ENCODE measurements at regions not wholly inside any gene's neighbourhood (a gene's known extent, or its start where the extent isn't known, plus 50 kb on each side); places are given as distances from the start of the nearest gene placed in this dataset.

GRCh38 chr7:136333636-136334035, 356.5 kb upstream of the MTPN start:
- no peak for ATAC-seq (ENCODE audit: low read depth)

GRCh38 chr7:136326045-136326609, 349.0 kb upstream of the MTPN start:
- DNase-seq (no peak), ATAC-seq (ENCODE audit: low read depth) (no peak)
- Histone ChIP-seq H2AFZ (ENCODE audit: insufficient read depth, low read depth, low read length, poor library complexity, severe bottlenecking) (no peak overlapping the region), H3K9me3 (ENCODE audit: control extremely low read depth in 1 of 3, control insufficient read depth in 2 of 3, insufficient read depth in 1 of 3, low read length in 2 of 3) (no peaks in the 10 kb centered on the region), H3K79me2 (ENCODE audit: control insufficient read depth, insufficient read depth, low read length) (no peaks in the 10 kb centered on the region), H3K27ac (ENCODE audit: low read length in 2 of 2) (no peak overlapping the region), H3K9ac (ENCODE audit: low read length) (no peak overlapping the region), H4K20me1 (ENCODE audit: control insufficient read depth, insufficient read depth, low read length, poor library complexity, severe bottlenecking) (no peaks in the 10 kb centered on the region), H3K4me2 (replicated peaks; ENCODE audit: low read depth, low read length, poor library complexity, severe bottlenecking) (no peak overlapping the region), H3K36me3 (replicated peaks in 1 of 2; ENCODE audit: control extremely low read depth in 1 of 2, control insufficient read depth in 1 of 2, extremely low read depth in 1 of 2, insufficient read depth in 2 of 2, low read length in 1 of 2) (no peaks in the 10 kb centered on the region), H3K4me1 (ENCODE audit: control insufficient read depth in 2 of 2, insufficient read depth in 2 of 2, low read length in 2 of 2) (no peaks in the 10 kb centered on the region), H3K27me3 (replicated peaks in 1 of 4; ENCODE audit: control extremely low read depth in 1 of 4, control insufficient read depth in 3 of 4, insufficient read depth in 4 of 4, low read length in 3 of 4) (peaks cover 0 to 3% (median 0%) of the 10 kb centered on the region in 4 experiments), H3K4me3 (ENCODE audit: control extremely low read depth in 1 of 5, extremely low read depth in 1 of 5, insufficient read depth in 1 of 5, low read depth in 2 of 5, low read length in 4 of 5) (no peak overlapping the region)
- H3K27me3 Mint-ChIP-seq, result no peaks in the 10 kb centered on the region
- ChIA-PET POLR2A (no interaction called here), CTCF (no interaction called here)
- intact Hi-C loops (cut with micrococcal nuclease), result no loop called here
- H3K27ac Mint-ChIP-seq, result no peak overlapping the region
- TF ChIP-seq EZH2 (IDR thresholded peaks at IDR 0.05; ENCODE audit: borderline replicate concordance, insufficient read depth, low read depth, low read length, poor library complexity, severe bottlenecking) (no peak), CTCF (IDR thresholded peaks at IDR 0.05) (no peak)
- no peaks in the 10 kb centered on the region for H3K9me3 Mint-ChIP-seq (ENCODE audit: insufficient read depth)
- H3K4me3 Mint-ChIP-seq, result no peak overlapping the region
- no CpG with 5 or more reads among the region's 4 CpGs for WGBS (ENCODE audit: insufficient coverage)
- no peaks in the 10 kb centered on the region for H3K4me1 Mint-ChIP-seq

More at GRCh38 chr7:136333636-136334035, 356.5 kb upstream of the MTPN start:
- no peak overlapping the region for H3K27ac Mint-ChIP-seq
- Histone ChIP-seq H3K27me3 (replicated peaks in 1 of 4; ENCODE audit: control extremely low read depth in 1 of 4, control insufficient read depth in 3 of 4, insufficient read depth in 4 of 4, low read length in 3 of 4) (peaks cover 0 to 3% (median 0%) of the 10 kb centered on the region in 4 experiments), H3K36me3 (replicated peaks in 1 of 2; ENCODE audit: control extremely low read depth in 1 of 2, control insufficient read depth in 1 of 2, extremely low read depth in 1 of 2, insufficient read depth in 2 of 2, low read length in 1 of 2) (no peaks in the 10 kb centered on the region), H3K4me2 (replicated peaks; ENCODE audit: low read depth, low read length, poor library complexity, severe bottlenecking) (no peak overlapping the region), H3K4me1 (ENCODE audit: control insufficient read depth in 2 of 2, insufficient read depth in 2 of 2, low read length in 2 of 2) (no peaks in the 10 kb centered on the region), H3K4me3 (ENCODE audit: control extremely low read depth in 1 of 5, extremely low read depth in 1 of 5, insufficient read depth in 1 of 5, low read depth in 2 of 5, low read length in 4 of 5) (no peak overlapping the region), H4K20me1 (ENCODE audit: control insufficient read depth, insufficient read depth, low read length, poor library complexity, severe bottlenecking) (no peaks in the 10 kb centered on the region), H3K9me3 (ENCODE audit: control extremely low read depth in 1 of 3, control insufficient read depth in 2 of 3, insufficient read depth in 1 of 3, low read length in 2 of 3) (no peaks in the 10 kb centered on the region), H3K9ac (ENCODE audit: low read length) (no peak overlapping the region), H3K79me2 (ENCODE audit: control insufficient read depth, insufficient read depth, low read length) (no peaks in the 10 kb centered on the region), H2AFZ (ENCODE audit: insufficient read depth, low read depth, low read length, poor library complexity, severe bottlenecking) (no peak overlapping the region), H3K27ac (ENCODE audit: low read length in 2 of 2) (no peak overlapping the region)
- POLR2A ChIA-PET, result no interaction called here
- no peak overlapping the region for H3K4me3 Mint-ChIP-seq
- no peak for TF ChIP-seq CTCF (IDR thresholded peaks at IDR 0.05)
- WGBS (ENCODE audit: insufficient coverage), result 100% methylated on average over 1 of the region's 2 CpGs
- H3K27me3 Mint-ChIP-seq, result no peaks in the 10 kb centered on the region
- no peaks in the 10 kb centered on the region for H3K4me1 Mint-ChIP-seq
- intact Hi-C loops (cut with micrococcal nuclease), result no loop called here
- CTCF ChIA-PET, result no interaction called here
- no peak for DNase-seq
- H3K9me3 Mint-ChIP-seq (ENCODE audit: insufficient read depth), result no peaks in the 10 kb centered on the region

Data from B cell (primary cell).